ENCODE measurements at regions not wholly inside any gene's neighbourhood (a gene's known extent, or its start where the extent isn't known, plus 50 kb on each side); places are given as distances from the start of the nearest gene placed in this dataset.
A peak's percentile ranks its signal among the peaks of the same experiment; 100 is the strongest.

DNA sequence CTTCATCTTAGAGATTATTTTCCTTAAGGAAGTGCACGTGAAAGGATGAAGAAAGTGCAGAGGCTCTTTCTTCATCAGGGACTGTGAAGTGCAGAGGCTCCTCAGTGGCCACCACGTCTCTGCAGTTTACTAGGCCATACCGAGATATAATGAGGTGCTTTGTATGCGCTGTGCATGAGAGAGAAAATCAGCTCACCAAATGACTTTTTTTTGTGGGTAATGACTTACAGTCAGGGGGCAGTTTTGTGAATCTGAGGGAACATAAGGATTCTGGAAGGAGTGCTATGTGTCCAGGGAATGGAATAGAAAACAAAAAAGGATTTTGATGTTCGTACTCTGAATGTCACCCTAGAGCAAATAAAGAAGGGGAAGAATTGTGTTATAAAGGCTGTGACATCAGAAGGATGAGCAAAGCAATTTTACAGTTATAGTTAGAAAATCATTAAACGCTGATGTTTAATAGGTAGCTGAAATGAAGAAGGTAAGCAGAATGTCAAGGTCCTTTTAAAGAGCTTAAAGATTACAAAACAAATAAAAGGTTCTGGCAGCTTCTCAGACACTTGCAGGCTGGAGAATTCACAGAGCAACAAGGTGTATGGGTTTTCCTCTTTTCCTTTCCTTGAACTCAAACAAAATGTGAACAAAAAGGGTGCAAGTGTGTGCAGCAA lies 247.5 kb upstream of the NOVA1 start:
- intact Hi-C loops (cut with micrococcal nuclease) = no loop called here
- DNase-seq = no peak
- no peak for ATAC-seq

DNA sequence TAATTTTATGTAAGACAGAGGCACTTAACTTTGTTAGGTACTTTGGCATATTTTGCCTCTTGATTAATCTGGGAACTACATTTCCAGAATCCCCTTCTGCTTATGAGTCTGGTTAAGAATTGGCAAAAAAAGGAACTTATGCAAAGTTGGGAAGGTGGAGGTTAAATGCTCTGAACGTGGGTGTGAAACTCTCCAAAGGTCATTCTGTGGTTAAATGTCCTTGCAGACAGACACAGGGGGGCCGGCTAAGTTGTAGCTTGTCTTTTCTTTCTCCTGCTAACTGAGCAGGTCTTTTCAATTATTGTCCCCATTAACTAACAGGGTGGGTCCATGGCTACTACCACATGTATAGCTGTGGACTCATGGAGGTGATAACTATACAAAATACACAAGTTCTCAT lies 248.6 kb upstream of the NOVA1 start:
- no peak for DNase-seq
- ATAC-seq = no peak
- intact Hi-C loops (cut with micrococcal nuclease) = no loop called here

GRCh38 chr14:26849514-26849913 lies 251.7 kb upstream of the NOVA1 start:
- intact Hi-C loops (cut with micrococcal nuclease) = no loop called here
- no peak for ATAC-seq
- DNase-seq = no peak

DNA sequence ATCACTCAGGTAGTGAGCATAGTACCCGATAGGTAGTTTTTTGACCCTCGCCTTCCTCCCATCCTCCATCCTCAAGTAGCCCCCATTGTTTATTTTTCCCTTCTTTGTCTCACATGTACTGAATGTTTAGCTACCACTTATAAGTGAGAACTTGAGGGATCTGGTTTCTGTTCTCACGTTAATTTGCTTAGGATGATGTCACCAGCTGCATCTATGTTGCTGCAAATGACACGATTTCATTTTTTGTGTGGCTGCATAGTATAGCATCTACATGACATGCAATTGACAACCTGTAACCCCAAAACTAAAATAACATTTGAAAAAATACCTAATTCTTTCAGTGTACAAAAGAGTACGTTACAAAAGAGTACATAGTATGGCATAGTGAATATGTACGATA lies 254.0 kb upstream of the NOVA1 start:
- ATAC-seq = no peak
- intact Hi-C loops (cut with micrococcal nuclease) = no loop called here
- no peak for DNase-seq

- no peak for DNase-seq
- ATAC-seq = peak; percentile 50
- intact Hi-C loops (cut with micrococcal nuclease) = no loop called here
Observed at GRCh38 chr14:26855077-26855753, 257.4 kb upstream of the NOVA1 start.

DNA sequence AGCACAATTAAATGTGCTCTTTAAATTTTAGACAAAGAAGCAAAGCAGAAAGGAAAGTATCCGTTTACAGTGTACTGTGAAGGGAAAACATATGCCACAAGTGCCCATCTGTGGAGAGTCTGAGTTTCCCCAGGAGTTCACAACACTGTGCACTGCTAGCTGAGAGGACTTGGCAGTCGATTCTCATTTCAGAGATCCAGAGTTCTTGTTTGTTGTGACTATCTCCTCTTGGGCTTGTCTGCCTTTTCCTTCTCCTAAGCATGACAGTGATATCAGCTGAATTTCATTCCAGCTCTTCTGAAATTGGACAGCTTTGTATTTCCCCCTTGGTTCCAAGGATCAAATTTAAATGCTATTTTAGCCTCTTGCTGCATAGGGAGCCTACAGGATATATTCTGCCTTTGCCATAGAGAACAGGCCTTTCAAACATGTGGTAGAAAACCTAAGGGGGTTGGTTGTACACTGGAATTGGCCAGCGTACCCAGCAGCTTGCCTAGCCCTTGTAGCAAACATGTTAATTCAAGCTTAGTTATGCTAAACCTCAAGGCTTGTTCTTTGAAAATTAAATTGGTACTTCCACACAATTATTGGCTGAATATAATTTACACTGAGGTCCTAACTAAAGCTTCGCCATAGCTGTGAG lies 259.2 kb upstream of the NOVA1 start:
- intact Hi-C loops (cut with micrococcal nuclease) = no loop called here
- DNase-seq = no peak
- peak; percentile 94 for ATAC-seq

DNA sequence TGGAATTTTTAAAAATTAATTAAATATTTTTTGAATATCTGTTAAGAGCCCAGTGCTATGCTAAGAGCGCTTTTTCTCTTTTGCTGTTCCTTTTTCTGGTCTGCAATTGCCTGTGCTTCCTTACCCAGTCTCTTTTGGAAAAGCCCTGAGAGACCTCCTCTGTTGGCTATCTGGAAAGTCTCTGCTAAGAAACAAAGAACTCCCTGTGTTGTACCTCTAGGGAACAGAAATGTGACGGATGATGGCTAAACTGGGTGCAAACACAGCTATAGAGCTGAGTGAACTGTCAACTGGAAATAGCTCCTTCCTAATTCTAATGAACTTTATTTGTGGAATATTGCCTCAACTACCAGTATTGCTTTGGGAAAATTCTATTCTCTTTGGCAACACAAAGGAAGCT lies 261.6 kb upstream of the NOVA1 start:
- intact Hi-C loops (cut with micrococcal nuclease) = no loop called here
- ATAC-seq (no peak), DNase-seq (no peak)

DNA sequence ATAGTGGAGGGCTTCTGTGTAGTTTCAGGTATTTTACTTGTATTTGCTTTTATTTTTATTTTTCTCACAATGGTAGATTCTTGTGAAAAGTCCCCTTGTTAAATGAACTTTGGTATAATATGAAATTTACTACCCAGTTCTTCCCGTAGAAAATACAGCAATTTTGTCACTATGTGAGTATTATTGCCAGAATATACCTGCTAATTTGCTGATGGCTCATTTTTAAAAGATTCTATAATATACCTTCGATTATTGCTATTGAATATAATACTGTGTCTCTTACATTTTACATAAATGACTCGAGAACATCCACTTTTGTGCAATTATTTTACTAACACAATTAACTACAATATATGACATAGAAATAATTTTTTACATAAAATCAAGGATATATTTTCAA lies 262.3 kb upstream of the NOVA1 start:
- ATAC-seq = no peak
- no peak for DNase-seq
- intact Hi-C loops (cut with micrococcal nuclease) = no loop called here

GRCh38 chr14:26863736-26864135 lies 265.9 kb upstream of the NOVA1 start:
- intact Hi-C loops (cut with micrococcal nuclease) = no loop called here
- ATAC-seq (no peak), DNase-seq (no peak)

DNA sequence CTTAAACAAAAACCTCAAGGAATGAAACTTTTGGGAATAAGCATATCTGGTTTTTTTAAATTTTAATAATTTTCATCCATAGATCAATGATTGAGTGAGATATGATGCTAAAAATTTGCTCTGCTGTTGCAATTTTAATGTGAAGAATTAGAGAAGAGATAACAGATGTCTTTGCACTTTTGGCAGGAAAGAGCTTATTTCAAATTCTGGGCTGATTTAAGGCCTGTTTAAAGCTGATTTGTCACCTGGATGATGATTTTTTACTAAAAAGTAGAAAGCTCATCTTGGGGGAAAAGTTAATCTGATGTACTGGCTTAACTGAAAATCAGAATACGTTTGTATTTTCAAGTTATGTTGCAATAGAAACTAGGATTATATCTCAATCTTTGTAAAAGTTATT lies 268.9 kb upstream of the NOVA1 start:
- intact Hi-C loops (cut with micrococcal nuclease) = no loop called here
- ATAC-seq = no peak
- no peak for DNase-seq

GRCh38 chr14:26867171-26867757 lies 269.4 kb upstream of the NOVA1 start:
- ATAC-seq (no peak), DNase-seq (no peak)
- intact Hi-C loops (cut with micrococcal nuclease) = no loop called here

- ATAC-seq (no peak), DNase-seq (no peak)
- intact Hi-C loops (cut with micrococcal nuclease) = no loop called here
Observed at GRCh38 chr14:26870096-26870495, 272.3 kb upstream of the NOVA1 start.

DNA sequence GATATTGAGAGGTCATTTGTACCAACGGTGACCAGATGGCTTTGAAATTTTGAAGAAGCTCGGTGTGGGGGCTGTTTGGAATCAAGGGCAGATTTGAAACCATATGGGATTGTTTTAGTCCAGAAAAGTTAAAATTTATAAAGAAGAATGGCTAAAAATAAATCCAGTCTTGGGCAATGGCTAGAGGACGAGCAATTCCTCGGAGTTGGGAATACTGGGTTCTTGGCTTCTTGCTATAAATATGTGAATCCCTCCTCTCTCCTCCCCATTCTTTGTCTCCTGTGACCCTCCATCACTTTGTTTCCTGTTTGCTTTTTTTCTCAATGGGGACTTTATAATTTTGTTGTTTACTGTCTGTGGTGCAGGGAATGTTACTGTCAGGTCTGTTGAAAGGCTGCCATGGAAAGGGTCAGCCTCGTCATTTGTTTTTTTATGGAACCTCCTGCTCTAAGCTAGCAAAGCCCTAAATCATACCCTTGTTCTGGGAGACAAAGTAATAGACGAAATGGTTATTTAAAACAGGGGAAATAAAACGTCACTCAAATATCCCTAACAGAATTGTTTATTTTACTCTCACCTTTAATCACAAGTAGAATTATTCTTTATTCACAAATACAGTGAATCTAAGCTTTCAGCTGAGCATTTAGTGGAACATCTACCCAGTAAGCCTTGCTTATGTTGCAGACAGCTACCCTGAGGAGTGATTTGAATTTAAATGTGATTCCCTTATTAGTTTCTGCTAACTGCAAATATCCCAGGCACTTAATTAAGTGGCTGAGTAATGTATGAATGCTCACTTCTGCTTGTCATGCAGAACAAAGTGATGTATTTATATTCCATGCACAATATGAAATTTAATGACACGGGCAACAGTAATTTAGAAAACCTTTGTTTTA lies 273.1 kb upstream of the NOVA1 start:
- DNase-seq = no peak
- ATAC-seq = no peak

DNA sequence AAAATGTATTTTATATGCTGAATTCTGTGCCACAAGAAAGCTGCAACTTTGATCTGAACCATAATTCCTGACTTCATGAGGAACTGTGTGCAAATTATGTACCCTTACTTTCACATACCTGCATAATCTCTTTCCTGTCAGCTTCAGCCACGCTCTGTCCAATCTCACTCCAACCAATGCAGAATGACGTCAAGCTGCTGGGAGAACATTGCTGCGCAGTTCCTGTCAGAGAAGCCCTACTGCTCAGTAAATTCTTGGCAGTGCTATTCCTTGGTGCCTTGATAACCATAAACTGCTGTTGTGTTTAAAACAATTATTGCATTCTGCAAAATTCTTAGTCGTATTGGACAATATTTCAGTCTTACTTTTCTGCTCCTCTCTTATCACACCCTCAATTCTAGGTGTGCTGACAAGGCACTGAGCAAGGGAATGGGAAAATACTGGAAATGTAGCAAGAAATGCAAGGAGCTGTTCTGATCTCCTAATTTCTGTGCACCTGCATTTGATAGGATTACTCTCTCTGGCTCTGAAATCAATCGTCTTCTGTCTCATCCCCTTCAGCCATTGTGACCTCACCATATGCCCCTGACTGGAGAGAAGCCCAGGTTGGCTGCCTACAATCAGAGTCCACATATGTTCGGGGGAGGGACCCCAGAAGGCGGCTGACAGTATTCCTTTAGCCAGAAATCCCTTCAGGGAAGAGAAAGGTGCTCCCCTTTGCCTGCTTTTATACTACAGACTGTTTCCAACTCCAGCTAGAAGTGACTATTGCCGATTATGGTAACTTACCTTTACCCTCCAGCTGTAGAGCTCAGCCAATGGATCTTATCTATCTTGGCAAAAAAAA lies 274.9 kb upstream of the NOVA1 start:
- peak; percentile 94 for ATAC-seq
- intact Hi-C loops (cut with micrococcal nuclease) = no loop called here

More for the DNA sequence above, 273.1 kb upstream of the NOVA1 start:
- intact Hi-C loops (cut with micrococcal nuclease) = no loop called here

GRCh38 chr14:26873362-26873960 lies 275.6 kb upstream of the NOVA1 start:
- DNase-seq = no peak
- no peak for ATAC-seq
- intact Hi-C loops (cut with micrococcal nuclease) = no loop called here

More for the DNA sequence above, 274.9 kb upstream of the NOVA1 start:
- DNase-seq = peak; percentile 32

DNA sequence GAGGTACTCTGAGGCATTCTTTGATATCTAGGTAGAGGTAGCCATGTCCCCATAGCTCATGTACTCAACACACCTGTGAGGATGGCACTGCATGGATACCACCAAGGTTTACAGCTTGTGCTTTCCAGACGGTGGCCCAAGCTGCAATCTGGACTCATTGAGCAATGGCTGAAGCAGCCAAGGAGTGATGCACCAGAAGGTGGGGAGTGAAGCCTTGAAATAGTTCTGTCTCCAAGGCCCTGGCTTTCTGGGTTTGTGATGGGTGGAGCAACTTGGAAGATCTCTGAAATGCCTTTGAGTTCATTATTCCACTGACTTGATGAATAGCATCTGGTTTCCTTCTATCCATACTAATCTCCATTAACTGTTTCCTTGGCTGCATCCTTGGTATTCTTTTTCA lies 290.0 kb upstream of the NOVA1 start:
- intact Hi-C loops (cut with micrococcal nuclease) = no loop called here
- DNase-seq = peak; percentile 41
- ATAC-seq = peak; percentile 92

GRCh38 chr14:26888592-26888991 lies 290.8 kb upstream of the NOVA1 start:
- ATAC-seq = peak; percentile 70
- intact Hi-C loops (cut with micrococcal nuclease) = no loop called here
- no peak for DNase-seq

GRCh38 chr14:26896447-26896846 lies 298.6 kb upstream of the NOVA1 start:
- no peak for DNase-seq
- intact Hi-C loops (cut with micrococcal nuclease) = no loop called here
- ATAC-seq = peak; percentile 13
